GM23338 (cell line): ENCODE measurements at regions not wholly inside any gene's neighbourhood (a gene's known extent, or its start where the extent isn't known, plus 50 kb on each side); places are given as distances from the start of the nearest gene placed in this dataset.

ENCODE experiments used
- ATAC-seq: fragments of 200-7000 bp; cut with Tn5 transposase; 3 replicates; pipeline ENCODE4 v1.9.1; 2020
- DNase-seq: peaks from one replicate; pipeline ENCODE4 v3.0.0-alpha.2; 2015; ENCODE audit warnings: low spot score
- H2AFZ ChIP-seq: fragments of 200-600 bp; sonication (generic); 2 replicates; pipeline ENCODE4 v1.8.0; 2016; ENCODE audit warnings: antibody characterized with exemption, mild to moderate bottlenecking, moderate library complexity
- H3F3A ChIP-seq: fragments of 200-600 bp; sonication (generic); replicated peaks from 2 replicates; pipeline ENCODE4 v1.8.0; 2017; ENCODE audit warnings: antibody characterized with exemption, mixed run types, low read depth
- H3K27ac ChIP-seq: fragments of 200-600 bp; sonication (generic); 2 replicates; pipeline ENCODE4 v1.6.1; 2016; ENCODE audit warnings: low read depth
- H3K27me3 ChIP-seq: fragments of 200-600 bp; sonication (generic); 2 replicates; pipeline ENCODE4 v1.8.0; 2016; ENCODE audit warnings: mild to moderate bottlenecking, mixed run types, moderate library complexity; ENCODE audit not compliant: insufficient read depth
- H3K36me3 ChIP-seq: fragments of 200-600 bp; sonication (generic); 2 replicates; pipeline ENCODE4 v1.8.0; 2016; ENCODE audit warnings: mild to moderate bottlenecking; ENCODE audit not compliant: insufficient read depth
- H3K4me1 ChIP-seq: fragments of 200-600 bp; sonication (generic); 2 replicates; pipeline ENCODE4 v1.8.0; 2016; ENCODE audit warnings: mild to moderate bottlenecking, moderate library complexity; ENCODE audit not compliant: insufficient read depth
- H3K4me2 ChIP-seq: fragments of 200-600 bp; sonication (generic); 2 replicates; pipeline ENCODE4 v1.7.1; 2017; ENCODE audit warnings: mixed run types
- H3K4me3 ChIP-seq: fragments of 200-600 bp; sonication (generic); 2 replicates; pipeline ENCODE4 v1.6.1; 2016; ENCODE audit warnings: mixed run types
- H3K79me2 ChIP-seq: fragments of 200-600 bp; sonication (generic); replicated peaks from 2 replicates; pipeline ENCODE4 v1.8.0; 2017; ENCODE audit warnings: mild to moderate bottlenecking; ENCODE audit not compliant: insufficient read depth
- H3K9me2 ChIP-seq: fragments of 200-600 bp; sonication (generic); 2 replicates; pipeline ENCODE4 v1.8.0; 2017; ENCODE audit not compliant: insufficient read depth
- H4K20me1 ChIP-seq: fragments of 200-600 bp; sonication (generic); replicated peaks from 2 replicates; pipeline ENCODE4 v1.8.0; 2017; ENCODE audit warnings: mild to moderate bottlenecking; ENCODE audit not compliant: insufficient read depth
- H3K27ac Mint-ChIP-seq: 2 replicates; pipeline ENCODE4 v1.8.0; 2020; ENCODE audit warnings: inconsistent platforms, mild to moderate bottlenecking, moderate library complexity, mixed read lengths
- H3K27me3 Mint-ChIP-seq: 3 replicates; pipeline ENCODE4 v1.8.0; 2022; ENCODE audit warnings: low read depth, mild to moderate bottlenecking, moderate library complexity, mixed read lengths, inconsistent platforms; ENCODE audit not compliant: insufficient read depth, poor library complexity
- H3K36me3 Mint-ChIP-seq: 3 replicates; pipeline ENCODE4 v1.8.0; 2021; ENCODE audit warnings: low read depth, mild to moderate bottlenecking, inconsistent platforms, moderate library complexity, mixed read lengths
- H3K4me1 Mint-ChIP-seq: 3 replicates; pipeline ENCODE4 v1.8.0; 2020; ENCODE audit warnings: mild to moderate bottlenecking, inconsistent platforms, mixed read lengths
- H3K4me3 Mint-ChIP-seq: 3 replicates; pipeline ENCODE4 v1.8.0; 2021; ENCODE audit warnings: moderate library complexity, mild to moderate bottlenecking, inconsistent platforms, mixed read lengths
- H3K9me3 Mint-ChIP-seq: 3 replicates; pipeline ENCODE4 v1.8.0; 2020; ENCODE audit warnings: moderate library complexity, mild to moderate bottlenecking, inconsistent platforms, mixed read lengths
- CREB1 ChIP-seq: fragments of 250-450 bp; sonication (Bioruptor Pico); IDR thresholded peaks from 2 replicates; pipeline ENCODE4 v1.5.0; 2020; ENCODE audit warnings: low read depth, mild to moderate bottlenecking, moderate library complexity
- ETS1 ChIP-seq: IDR thresholded peaks from 2 replicates; pipeline ENCODE4 v1.6.1; 2016; ENCODE audit warnings: antibody characterized with exemption
- EZH2 ChIP-seq: fragments of 200-600 bp; sonication (generic); IDR thresholded peaks from one replicate; pipeline ENCODE4 v1.8.0; 2017; ENCODE audit warnings: antibody characterized with exemption, mild to moderate bottlenecking, low read depth; ENCODE audit not compliant: unreplicated experiment
- EZH2phosphoT487 ChIP-seq: fragments of 200-600 bp; sonication (generic); IDR thresholded peaks from one replicate; pipeline ENCODE4 v1.8.1; 2018; ENCODE audit warnings: antibody characterized with exemption; ENCODE audit not compliant: unreplicated experiment
- JUNB ChIP-seq: IDR thresholded peaks from one replicate; pipeline ENCODE4 v1.6.1; 2016; ENCODE audit warnings: antibody characterized with exemption; ENCODE audit not compliant: unreplicated experiment
- NANOG ChIP-seq: IDR thresholded peaks from 2 replicates; pipeline ENCODE4 v1.6.1; 2016; ENCODE audit warnings: antibody characterized with exemption, borderline replicate concordance
- POLR2AphosphoS5 ChIP-seq: IDR thresholded peaks from 2 replicates; pipeline ENCODE4 v1.6.1; 2016; ENCODE audit warnings: antibody characterized with exemption, low read depth
- REST ChIP-seq: IDR thresholded peaks from one replicate; pipeline ENCODE4 v1.6.1; 2018; ENCODE audit warnings: antibody characterized with exemption; ENCODE audit not compliant: unreplicated experiment
- STAT1 ChIP-seq: IDR thresholded peaks from one replicate; pipeline ENCODE4 v1.6.1; 2016; ENCODE audit warnings: antibody characterized with exemption; ENCODE audit not compliant: unreplicated experiment
- ZNF114 ChIP-seq: fragments of 250-450 bp; sonication (Bioruptor Pico); IDR thresholded peaks from 2 replicates; pipeline ENCODE4 v1.5.0; 2020; ENCODE audit warnings: mild to moderate bottlenecking, moderate library complexity

DNA sequence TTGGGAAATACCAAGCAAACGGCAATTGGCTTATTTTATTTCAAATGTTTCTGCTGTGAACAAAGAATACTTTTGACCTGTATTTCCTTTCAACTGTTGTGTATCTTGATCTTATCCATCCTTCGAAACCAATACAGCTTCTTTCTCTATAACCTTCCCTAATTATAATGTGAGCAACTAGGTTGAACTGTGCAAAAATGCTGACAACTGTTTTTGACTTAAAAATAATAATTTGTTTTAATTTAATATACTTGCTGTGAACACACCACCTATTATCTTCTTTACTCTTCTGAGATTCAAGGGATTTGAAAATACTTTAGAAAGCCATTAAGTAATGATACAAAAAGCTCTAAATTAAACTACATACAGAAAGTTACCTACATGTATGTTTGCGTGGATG is 682.5 kb upstream of the CCDC179 start:
- Histone ChIP-seq H3K79me2 (no peaks in the 10 kb centered on the region), H4K20me1 (no peaks in the 10 kb centered on the region), H3K4me1 (no peaks in the 10 kb centered on the region), H3K27ac (no peak overlapping the region), H2AFZ (no peak overlapping the region), H3F3A (no peaks in the 10 kb centered on the region), H3K36me3 (no peaks in the 10 kb centered on the region), H3K4me3 (no peak overlapping the region), H3K4me2 (no peak overlapping the region), H3K9me2 (no peaks in the 10 kb centered on the region), H3K27me3 (no peaks in the 10 kb centered on the region)
- H3K27me3 Mint-ChIP-seq: no peaks in the 10 kb centered on the region
- no peak overlapping the region for H3K27ac Mint-ChIP-seq
- H3K4me3 Mint-ChIP-seq: no peak overlapping the region
- no peak for DNase-seq
- H3K36me3 Mint-ChIP-seq: no peaks in the 10 kb centered on the region
- ATAC-seq: no peak
- TF ChIP-seq ZNF114: no peak
- no peak for TF ChIP-seq POLR2AphosphoS5
- no peak for TF ChIP-seq ETS1
- no peak for TF ChIP-seq CREB1 (CRISPR knock-in tag)
- no peak for TF ChIP-seq JUNB
- no peak for TF ChIP-seq REST
- TF ChIP-seq EZH2: no peak
- TF ChIP-seq STAT1: no peak
- no peak for TF ChIP-seq NANOG
- TF ChIP-seq EZH2phosphoT487: no peak
- H3K4me1 Mint-ChIP-seq: peaks cover 15% of the 10 kb centered on the region
- H3K9me3 Mint-ChIP-seq: no peaks in the 10 kb centered on the region; the same call in 2 of the 3 replicates

DNA sequence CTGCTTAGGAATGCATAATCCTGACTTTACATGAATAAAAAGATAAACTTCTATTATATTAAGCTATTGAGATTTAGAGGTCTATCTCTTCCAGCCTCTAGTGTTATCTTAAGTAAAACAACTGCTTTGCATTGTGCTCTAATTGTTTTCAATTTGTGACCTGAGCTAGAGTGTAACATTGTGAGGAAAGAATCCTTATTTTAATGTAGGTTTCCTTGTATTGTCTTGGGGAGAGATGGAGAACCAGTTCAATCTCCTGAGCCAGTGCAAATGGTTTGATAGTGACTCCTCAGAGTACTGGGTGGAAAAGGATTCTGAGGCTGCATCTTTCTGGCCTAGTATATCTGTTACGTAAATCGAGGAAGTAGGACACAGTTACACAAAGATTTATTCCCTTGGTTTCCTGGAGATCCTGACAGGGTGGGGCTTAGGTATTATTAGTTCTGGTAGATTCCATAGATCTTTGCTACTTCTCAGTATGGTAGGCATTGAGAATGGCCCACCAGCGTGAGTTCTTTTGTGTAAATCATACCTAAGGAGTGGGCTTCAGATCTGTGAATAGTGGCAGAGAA is 683.5 kb upstream of the CCDC179 start:
- peaks cover 15% of the 10 kb centered on the region for H3K4me1 Mint-ChIP-seq
- no peaks in the 10 kb centered on the region for H3K36me3 Mint-ChIP-seq
- Histone ChIP-seq H3K27ac (no peak overlapping the region), H3K4me1 (no peaks in the 10 kb centered on the region), H3F3A (no peaks in the 10 kb centered on the region), H2AFZ (peak overlapping the region; percentile 23; the same call in 1 of the 2 replicates), H3K27me3 (no peaks in the 10 kb centered on the region), H3K79me2 (no peaks in the 10 kb centered on the region), H4K20me1 (no peaks in the 10 kb centered on the region), H3K9me2 (no peaks in the 10 kb centered on the region), H3K4me3 (no peak overlapping the region), H3K36me3 (no peaks in the 10 kb centered on the region), H3K4me2 (no peak overlapping the region)
- ATAC-seq (no peak), DNase-seq (no peak)
- H3K27ac Mint-ChIP-seq: no peak overlapping the region
- no peaks in the 10 kb centered on the region for H3K27me3 Mint-ChIP-seq
- no peaks in the 10 kb centered on the region for H3K9me3 Mint-ChIP-seq
- no peak overlapping the region for H3K4me3 Mint-ChIP-seq
- TF ChIP-seq EZH2phosphoT487 (no peak), STAT1 (no peak), ETS1 (no peak), ZNF114 (no peak)
